DND-41 (cell line): ENCODE measurements at regions not wholly inside any gene's neighbourhood (a gene's known extent, or its start where the extent isn't known, plus 50 kb on each side); places are given as distances from the start of the nearest gene placed in this dataset.
"Not testable (repeated sequence)": the region's sequence is repeated elsewhere in the genome, so short reads cannot be mapped to it uniquely, and the experiment has no call there.

Experiments used
- ATAC-seq: fragments of 200-7000 bp; cut with Tn5 transposase; 3 replicates; pipeline ENCODE4 v1.9.1; 2021; ENCODE audit warnings: low read depth; ENCODE audit not compliant: insufficient read depth
- DNase-seq: peaks from one replicate; pipeline ENCODE4 v3.0.0-alpha.2; 2020
- H2AFZ ChIP-seq: 2 replicates; pipeline ENCODE4 v1.6.0; 2012; ENCODE audit warnings: low read depth, low read length
- H3K27ac ChIP-seq: 2 replicates; pipeline ENCODE4 v1.5.1; 2012; ENCODE audit warnings: low read length, inconsistent platforms
- H3K27me3 ChIP-seq: fragments of 200-600 bp; sonication (generic); 2 replicates; pipeline ENCODE4 v1.6.0; 2012; ENCODE audit warnings: low read length, mild to moderate bottlenecking, inconsistent platforms; ENCODE audit not compliant: insufficient read depth, poor library complexity
- H3K36me3 ChIP-seq: 2 replicates; pipeline ENCODE4 v1.5.1; 2012; ENCODE audit warnings: low read length, inconsistent platforms; ENCODE audit not compliant: insufficient read depth
- H3K4me1 ChIP-seq: 2 replicates; pipeline ENCODE4 v1.5.1; 2012; ENCODE audit warnings: mild to moderate bottlenecking, low read length; ENCODE audit not compliant: insufficient read depth
- H3K4me2 ChIP-seq: 2 replicates; pipeline ENCODE4 v1.6.0; 2012; ENCODE audit warnings: mild to moderate bottlenecking, moderate library complexity, low read length, inconsistent platforms; ENCODE audit not compliant: insufficient read depth
- H3K4me3 ChIP-seq, 2 experiments: fragments of 200-600 bp in 1 of 2; shearing (Covaris generic) in 1 of 2; 2 replicates each; pipeline ENCODE4 v1.5.1; 2012 to 2016; ENCODE audit warnings: inconsistent platforms in 2 of 2, low read length in 2 of 2, mild to moderate bottlenecking in 2 of 2, low read depth in 1 of 2, moderate library complexity in 1 of 2
- H3K79me2 ChIP-seq: 2 replicates; pipeline ENCODE4 v1.6.0; 2012; ENCODE audit warnings: low read length, inconsistent platforms; ENCODE audit not compliant: insufficient read depth
- H3K9ac ChIP-seq: 2 replicates; pipeline ENCODE4 v1.6.0; 2012; ENCODE audit warnings: low read depth, mild to moderate bottlenecking, inconsistent platforms, low read length, moderate library complexity
- H3K9me3 ChIP-seq: 2 replicates; pipeline ENCODE4 v1.5.1; 2012; ENCODE audit warnings: low read length, moderate library complexity, mild to moderate bottlenecking, inconsistent platforms; ENCODE audit not compliant: insufficient read depth, severe bottlenecking
- H4K20me1 ChIP-seq: 2 replicates; pipeline ENCODE4 v1.6.0; 2012; ENCODE audit warnings: low read length; ENCODE audit not compliant: insufficient read depth
- EZH2 ChIP-seq: IDR thresholded peaks from 3 replicates; pipeline ENCODE4 v1.6.1; 2012; ENCODE audit warnings: borderline replicate concordance, low read depth, mild to moderate bottlenecking, moderate library complexity, low read length, inconsistent platforms; ENCODE audit not compliant: severe bottlenecking
- TF ChIP-seq, protein P1 (sequence below): IDR thresholded peaks from 2 replicates; pipeline ENCODE4 v1.5.1; 2012; ENCODE audit warnings: borderline replicate concordance, low read length, moderate library complexity, mild to moderate bottlenecking; ENCODE audit not compliant: poor library complexity, severe bottlenecking; ENCODE audit errors: extremely low read depth

DNA sequence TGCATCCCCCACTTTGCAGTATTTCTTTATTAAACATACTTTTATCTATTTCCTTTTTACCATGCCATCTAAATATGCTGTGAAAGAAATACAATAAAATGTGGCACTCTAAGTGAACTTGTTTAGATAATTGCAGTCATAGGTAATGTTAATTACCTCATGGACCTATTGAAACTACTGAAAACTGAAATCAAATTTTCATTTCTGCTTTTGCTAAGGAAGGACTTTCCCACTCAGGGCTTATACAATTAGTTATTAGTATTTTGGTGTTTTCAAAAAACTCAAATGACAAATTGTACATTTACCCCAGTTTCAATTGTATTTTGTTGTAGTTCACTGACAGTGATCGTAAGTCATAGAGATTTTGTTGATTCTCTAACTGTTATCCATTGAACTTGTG is 88.4 kb downstream of the ID4 start:
- Histone ChIP-seq H3K4me2 (no peak overlapping the region), H4K20me1 (no peaks in the 10 kb centered on the region)
- TF ChIP-seq, protein P1, sequence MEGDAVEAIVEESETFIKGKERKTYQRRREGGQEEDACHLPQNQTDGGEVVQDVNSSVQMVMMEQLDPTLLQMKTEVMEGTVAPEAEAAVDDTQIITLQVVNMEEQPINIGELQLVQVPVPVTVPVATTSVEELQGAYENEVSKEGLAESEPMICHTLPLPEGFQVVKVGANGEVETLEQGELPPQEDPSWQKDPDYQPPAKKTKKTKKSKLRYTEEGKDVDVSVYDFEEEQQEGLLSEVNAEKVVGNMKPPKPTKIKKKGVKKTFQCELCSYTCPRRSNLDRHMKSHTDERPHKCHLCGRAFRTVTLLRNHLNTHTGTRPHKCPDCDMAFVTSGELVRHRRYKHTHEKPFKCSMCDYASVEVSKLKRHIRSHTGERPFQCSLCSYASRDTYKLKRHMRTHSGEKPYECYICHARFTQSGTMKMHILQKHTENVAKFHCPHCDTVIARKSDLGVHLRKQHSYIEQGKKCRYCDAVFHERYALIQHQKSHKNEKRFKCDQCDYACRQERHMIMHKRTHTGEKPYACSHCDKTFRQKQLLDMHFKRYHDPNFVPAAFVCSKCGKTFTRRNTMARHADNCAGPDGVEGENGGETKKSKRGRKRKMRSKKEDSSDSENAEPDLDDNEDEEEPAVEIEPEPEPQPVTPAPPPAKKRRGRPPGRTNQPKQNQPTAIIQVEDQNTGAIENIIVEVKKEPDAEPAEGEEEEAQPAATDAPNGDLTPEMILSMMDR = no peak
- no peak for TF ChIP-seq EZH2

GRCh38 chr6:19928461-19928860 is 91.3 kb downstream of the ID4 start:
- Histone ChIP-seq H3K4me3 (no peak overlapping the region), H3K4me1 (no peaks in the 10 kb centered on the region), H3K27ac (no peak overlapping the region), H3K9me3 (no peaks in the 10 kb centered on the region), H3K4me2 (no peak overlapping the region), H3K27me3 (no peaks in the 10 kb centered on the region), H3K36me3 (no peaks in the 10 kb centered on the region), H3K9ac (no peak overlapping the region), H4K20me1 (no peaks in the 10 kb centered on the region), H2AFZ (no peak overlapping the region), H3K79me2 (no peaks in the 10 kb centered on the region)
- ATAC-seq = no peak
- TF ChIP-seq, protein P1 = no peak
- TF ChIP-seq EZH2 = no peak
- no peak for DNase-seq

More for the DNA sequence above, 88.4 kb downstream of the ID4 start:
- H3K4me3 ChIP-seq = no peak overlapping the region
- H2AFZ ChIP-seq = no peak overlapping the region
- H3K9me3 ChIP-seq = no peaks in the 10 kb centered on the region
- H3K27ac ChIP-seq = no peak overlapping the region
- H3K4me1 ChIP-seq = no peaks in the 10 kb centered on the region
- no peak overlapping the region for H3K9ac ChIP-seq
- ATAC-seq = no peak
- no peaks in the 10 kb centered on the region for H3K27me3 ChIP-seq
- no peak for DNase-seq
- H3K36me3 ChIP-seq = no peaks in the 10 kb centered on the region
- H3K79me2 ChIP-seq = no peaks in the 10 kb centered on the region

- no peaks in the 10 kb centered on the region for H3K9me3 ChIP-seq
- H3K4me1 ChIP-seq = no peaks in the 10 kb centered on the region
- TF ChIP-seq EZH2 = no peak
- TF ChIP-seq, protein P1 = no peak
- no peak overlapping the region for H2AFZ ChIP-seq
- DNase-seq = no peak
- H3K27ac ChIP-seq = no peak overlapping the region
- H3K79me2 ChIP-seq = no peaks in the 10 kb centered on the region
- no peak for ATAC-seq
- H3K9ac ChIP-seq = no peak overlapping the region
- H4K20me1 ChIP-seq = no peaks in the 10 kb centered on the region
- H3K4me3 ChIP-seq = no peak overlapping the region
- no peaks in the 10 kb centered on the region for H3K27me3 ChIP-seq
- no peak overlapping the region for H3K4me2 ChIP-seq
- no peaks in the 10 kb centered on the region for H3K36me3 ChIP-seq
These were observed 92.1 kb downstream of the ID4 start for GRCh38 chr6:19929312-19929711.

DNA sequence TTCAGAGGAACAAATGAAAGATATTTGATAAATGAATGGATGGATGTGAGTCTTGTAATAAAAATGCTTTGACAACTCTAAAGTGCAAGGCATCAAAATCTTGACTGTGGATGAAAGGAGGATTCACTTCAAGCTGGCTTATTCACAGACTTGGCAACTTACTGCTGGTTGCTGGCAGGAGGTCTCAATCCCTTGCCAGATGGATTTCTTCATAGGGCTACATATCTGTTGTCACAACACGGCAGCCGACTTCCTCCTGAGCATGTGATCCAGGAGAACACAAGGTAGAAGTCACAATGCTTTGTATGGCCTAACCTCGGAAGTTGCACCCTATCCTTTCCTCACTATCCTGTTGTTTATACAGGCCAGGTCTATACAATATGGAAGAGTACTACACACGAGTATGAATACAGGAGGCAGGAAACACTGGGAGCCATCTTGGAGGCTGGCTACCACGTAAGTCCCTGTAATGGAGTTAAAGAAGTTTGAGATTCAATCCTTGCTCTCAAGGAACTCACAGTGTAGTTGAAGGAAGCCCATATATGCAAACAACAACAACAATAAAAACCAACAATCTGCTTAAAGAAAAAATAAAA is 97.9 kb downstream of the ID4 start:
- H3K4me3 ChIP-seq = no peak overlapping the region
- H4K20me1 ChIP-seq = no peaks in the 10 kb centered on the region
- no peak overlapping the region for H2AFZ ChIP-seq
- no peaks in the 10 kb centered on the region for H3K27me3 ChIP-seq
- H3K9ac ChIP-seq = no peak overlapping the region
- H3K4me2 ChIP-seq = no peak overlapping the region
- TF ChIP-seq EZH2 = no peak
- TF ChIP-seq, protein P1 = no peak
- DNase-seq = no peak
- H3K36me3 ChIP-seq = no peaks in the 10 kb centered on the region
- H3K9me3 ChIP-seq = no peaks in the 10 kb centered on the region
- H3K79me2 ChIP-seq = no peaks in the 10 kb centered on the region
- H3K27ac ChIP-seq = no peak overlapping the region
- no peak for ATAC-seq
- H3K4me1 ChIP-seq = no peaks in the 10 kb centered on the region

DNA sequence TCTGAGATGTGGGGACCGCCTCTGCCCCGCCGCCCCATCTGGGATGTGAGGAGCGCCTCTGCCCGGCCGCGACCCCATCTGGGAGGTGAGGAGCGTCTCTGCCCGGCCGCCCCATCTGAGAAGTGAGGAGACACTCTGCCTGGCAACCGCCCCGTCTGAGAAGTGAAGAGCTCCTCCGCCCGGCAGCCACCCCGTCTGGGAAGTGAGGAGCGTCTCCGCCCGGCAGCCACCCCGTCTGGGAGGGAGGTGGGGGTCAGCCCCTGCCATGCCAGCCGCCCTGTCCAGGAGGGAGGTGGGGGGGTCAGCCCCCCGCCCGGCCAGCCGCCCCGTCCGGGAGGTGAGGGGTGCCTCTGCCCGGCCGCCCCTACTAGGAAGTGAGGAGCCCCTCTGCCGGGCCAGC is 102.2 kb downstream of the ID4 start:
- H3K9me3 ChIP-seq, H4K20me1 ChIP-seq, H3K27ac ChIP-seq, H3K36me3 ChIP-seq, H2AFZ ChIP-seq, ATAC-seq, H3K27me3 ChIP-seq, H3K9ac ChIP-seq, H3K79me2 ChIP-seq, DNase-seq, H3K4me3 ChIP-seq, H3K4me1 ChIP-seq, H3K4me2 ChIP-seq: not testable (repeated sequence)
